HG02852 (cell line): ENCODE measurements at regions not wholly inside any gene's neighbourhood (a gene's known extent, or its start where the extent isn't known, plus 50 kb on each side); places are given as distances from the start of the nearest gene placed in this dataset.

Experiments used
- ATAC-seq: cut with Tn5 transposase; IDR thresholded peaks from one replicate; pipeline ENCODE4 v1.9.1; 2021; ENCODE audit warnings: mild to moderate bottlenecking, moderate library complexity; ENCODE audit not compliant: unreplicated experiment

GRCh38 chr20:11724097-11724496 is 193.6 kb upstream of the BTBD3 start:
- no peak for ATAC-seq

DNA sequence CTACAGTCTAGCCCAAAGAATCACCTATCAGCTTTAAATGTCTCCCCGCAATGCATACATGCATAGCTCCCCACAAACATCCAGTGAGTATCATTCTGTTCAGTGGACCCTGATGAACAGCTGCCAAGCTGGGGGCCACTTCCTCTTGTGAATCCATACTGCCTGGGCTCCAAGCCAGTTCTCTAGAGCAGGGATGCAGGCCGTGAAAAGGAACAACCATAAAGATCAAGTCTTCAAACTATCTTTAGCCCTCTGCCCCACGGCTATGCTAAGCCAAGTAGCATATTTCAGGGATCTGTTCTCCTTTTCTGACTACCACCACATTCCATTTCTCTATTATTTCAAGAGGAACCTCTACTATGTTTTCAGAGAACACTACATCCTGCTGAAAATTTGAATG is 191.7 kb upstream of the BTBD3 start:
- no peak for ATAC-seq

- no peak for ATAC-seq
These were observed 190.0 kb upstream of the BTBD3 start for GRCh38 chr20:11727708-11728107.

DNA sequence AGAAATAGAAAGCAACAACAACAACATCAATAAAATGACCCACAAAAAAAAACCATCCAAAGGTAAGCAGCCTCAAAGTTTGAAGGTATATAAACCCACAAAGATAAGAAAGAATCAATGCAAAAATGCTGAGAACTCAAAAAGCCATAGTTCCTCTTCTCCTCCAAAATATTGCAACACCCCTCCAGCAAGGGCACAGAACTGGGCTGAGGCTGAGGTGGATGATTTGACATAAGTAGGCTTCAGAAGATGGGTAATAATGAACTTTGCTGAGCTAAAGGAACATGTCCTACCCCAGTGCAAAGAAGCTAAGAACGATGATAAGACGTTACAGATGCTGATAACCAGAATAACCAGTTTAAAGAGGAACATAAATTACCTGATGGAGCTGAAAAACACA is 188.8 kb upstream of the BTBD3 start:
- no peak for ATAC-seq

- no peak for ATAC-seq
These were observed 187.9 kb upstream of the BTBD3 start for GRCh38 chr20:11729806-11730205.

DNA sequence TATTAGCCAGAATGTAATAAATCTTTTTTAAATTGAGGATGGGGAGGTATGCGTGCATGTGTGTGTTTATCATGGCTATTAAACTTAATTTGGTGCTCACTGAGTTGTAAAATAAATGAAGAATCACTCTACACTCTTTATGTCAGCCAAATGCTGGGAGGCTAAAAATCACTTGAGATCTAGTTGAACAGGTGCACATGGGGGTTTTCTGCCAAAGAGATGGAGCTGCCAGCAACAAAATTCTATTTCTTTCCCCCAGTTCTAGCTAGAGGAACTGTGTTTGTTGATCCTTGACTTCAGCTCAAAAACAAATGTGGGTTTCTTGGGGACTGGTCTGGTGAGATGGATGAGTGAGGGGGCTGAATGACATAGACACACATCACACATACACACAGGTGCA is 183.3 kb upstream of the BTBD3 start:
- ATAC-seq: no peak

- ATAC-seq: no peak
These were observed 178.8 kb upstream of the BTBD3 start for GRCh38 chr20:11738852-11739251.

GRCh38 chr20:11740975-11741374 is 176.7 kb upstream of the BTBD3 start:
- no peak for ATAC-seq

GRCh38 chr20:11745145-11745544 is 172.5 kb upstream of the BTBD3 start:
- no peak for ATAC-seq

GRCh38 chr20:11748436-11748835 is 169.3 kb upstream of the BTBD3 start:
- no peak for ATAC-seq

DNA sequence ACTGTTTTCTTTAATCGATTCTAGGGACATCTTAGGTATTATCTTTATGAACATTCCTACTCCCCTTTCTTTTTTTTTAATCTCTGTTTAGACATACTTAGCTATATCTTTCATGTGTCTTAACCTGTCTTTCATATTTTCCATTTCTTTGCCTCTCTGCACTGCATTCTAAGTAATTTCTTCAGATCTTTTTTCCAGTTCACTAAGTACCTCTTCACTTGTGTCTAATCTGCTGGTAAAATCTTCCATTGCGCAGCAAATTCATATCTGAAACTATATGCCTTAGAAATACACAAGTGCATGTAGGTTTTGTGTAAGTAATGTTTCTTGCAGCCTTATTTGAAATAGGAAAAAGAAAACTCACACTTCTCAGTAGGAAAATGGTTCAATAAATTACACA is 165.4 kb upstream of the BTBD3 start:
- no peak for ATAC-seq

DNA sequence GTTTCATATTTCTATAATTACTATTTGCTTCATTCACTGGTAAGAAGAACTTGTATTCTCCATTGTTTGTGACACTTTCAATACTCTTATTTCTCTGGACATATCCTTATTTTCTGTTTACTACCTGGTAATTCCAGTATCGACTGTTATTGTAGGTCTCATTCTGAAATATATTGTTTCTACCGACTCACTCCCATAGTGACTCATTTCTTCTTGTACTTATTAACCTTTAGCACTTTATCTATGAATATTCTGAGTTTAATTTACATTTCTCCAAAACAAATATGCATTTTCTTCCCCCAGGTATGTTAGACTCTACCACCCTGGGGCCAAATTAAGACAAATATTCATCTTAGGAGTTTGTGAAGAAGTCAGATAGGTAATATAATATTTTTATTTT is 164.5 kb upstream of the BTBD3 start:
- ATAC-seq: no peak

DNA sequence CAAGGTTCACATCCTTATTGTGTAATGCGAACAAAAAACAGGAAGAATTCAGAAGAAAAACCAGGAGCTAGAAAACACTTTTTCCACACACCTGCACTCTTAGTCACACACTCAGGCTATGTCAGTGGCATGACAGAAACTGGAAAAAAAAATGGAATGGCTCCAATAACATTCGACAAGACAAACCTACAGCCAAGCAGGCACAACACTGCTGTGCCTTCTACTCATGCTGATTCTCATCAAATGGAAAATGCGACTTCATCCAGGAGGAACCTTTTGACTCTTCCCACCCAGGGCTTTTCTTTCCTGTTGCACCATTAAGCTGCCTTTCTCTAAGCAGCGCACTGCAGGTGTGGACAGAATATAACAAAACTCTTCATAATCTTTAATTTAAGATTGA is 163.2 kb upstream of the BTBD3 start:
- no peak for ATAC-seq

GRCh38 chr20:11755071-11755841 is 162.4 kb upstream of the BTBD3 start:
- ATAC-seq: no peak

- no peak for ATAC-seq
These were observed 156.2 kb upstream of the BTBD3 start for GRCh38 chr20:11761497-11761896.

GRCh38 chr20:11766961-11767360 is 150.7 kb upstream of the BTBD3 start:
- ATAC-seq: no peak

- no peak for ATAC-seq
These were observed 147.9 kb upstream of the BTBD3 start for GRCh38 chr20:11769825-11770224.

DNA sequence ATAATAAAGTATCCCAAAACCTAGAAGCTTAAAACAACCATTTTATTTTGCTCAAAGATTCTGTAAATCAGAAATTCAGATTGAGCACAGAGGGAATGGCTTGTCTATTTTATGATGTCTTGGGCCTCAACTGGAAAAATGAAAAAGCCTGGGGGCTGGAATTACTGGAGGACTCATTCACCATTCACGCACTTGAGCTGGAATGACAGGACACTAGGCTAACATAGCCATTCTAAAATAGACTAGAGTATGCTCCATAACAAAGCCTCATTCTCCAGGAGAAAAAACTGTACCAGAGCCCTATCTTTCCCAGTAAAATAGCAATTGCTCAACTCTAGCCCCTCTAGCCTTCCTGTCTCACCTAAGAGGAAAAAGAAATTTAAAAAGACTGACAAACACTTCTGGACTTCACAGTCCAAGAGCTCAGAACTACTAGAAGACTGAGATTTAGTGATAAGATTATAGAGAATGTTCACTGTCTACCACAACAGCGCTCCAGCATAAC is 145.4 kb upstream of the BTBD3 start:
- no peak for ATAC-seq

DNA sequence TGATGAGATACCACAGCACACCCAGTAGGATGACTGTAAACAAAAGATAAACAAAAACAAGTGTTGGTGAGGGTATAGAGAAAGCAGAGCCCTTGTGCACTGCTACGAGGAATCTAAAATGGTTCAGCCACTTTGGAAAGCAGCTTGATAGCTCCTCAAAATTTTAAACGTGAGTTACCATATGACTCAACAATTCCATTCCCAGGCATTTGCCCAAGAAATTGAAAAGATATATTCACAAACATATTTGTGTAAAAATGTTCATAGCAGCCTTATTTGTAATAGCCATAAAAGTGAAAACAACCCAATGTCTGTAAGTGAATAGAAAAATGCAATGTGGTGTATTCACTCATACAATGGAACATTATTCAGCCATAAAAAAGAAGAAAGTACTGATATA is 141.0 kb upstream of the BTBD3 start:
- no peak for ATAC-seq

DNA sequence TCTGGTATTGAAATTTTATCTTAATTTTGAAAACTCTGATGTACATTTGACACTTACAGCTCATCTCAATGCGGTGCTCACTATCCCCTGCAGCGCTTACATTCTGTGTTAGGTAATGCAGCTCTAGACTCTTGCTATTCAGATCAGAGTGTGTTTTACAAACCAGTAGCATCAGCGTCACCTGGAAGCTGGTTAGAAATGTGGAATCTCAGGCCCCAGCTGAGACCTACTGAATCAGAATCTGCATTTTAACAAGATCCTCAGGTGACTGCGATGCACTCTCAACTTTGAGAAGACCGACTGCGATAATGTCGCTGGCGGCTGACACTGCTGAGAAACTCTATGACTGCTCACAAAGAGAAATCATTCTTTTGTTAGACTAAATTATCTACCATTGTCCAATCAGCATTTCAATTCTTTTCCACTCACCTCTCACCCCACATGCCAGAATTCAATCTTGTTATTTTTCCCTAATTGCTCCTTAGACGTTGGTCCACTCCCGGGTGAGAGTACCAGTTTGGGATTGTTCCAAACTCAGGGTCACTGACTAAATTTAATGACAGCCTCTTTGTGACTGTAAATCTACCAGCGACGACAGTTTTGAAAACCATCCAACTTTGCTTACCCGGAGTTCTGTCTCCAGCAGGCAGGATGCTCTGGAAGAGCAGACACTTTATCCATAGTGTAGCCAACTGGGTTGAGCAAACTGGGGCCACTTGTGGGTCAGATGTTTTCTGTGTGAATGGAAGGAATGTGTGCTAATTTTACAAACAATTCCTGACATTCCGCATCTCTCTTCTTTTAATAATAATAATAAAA is 140.1 kb upstream of the BTBD3 start:
- ATAC-seq: no peak

DNA sequence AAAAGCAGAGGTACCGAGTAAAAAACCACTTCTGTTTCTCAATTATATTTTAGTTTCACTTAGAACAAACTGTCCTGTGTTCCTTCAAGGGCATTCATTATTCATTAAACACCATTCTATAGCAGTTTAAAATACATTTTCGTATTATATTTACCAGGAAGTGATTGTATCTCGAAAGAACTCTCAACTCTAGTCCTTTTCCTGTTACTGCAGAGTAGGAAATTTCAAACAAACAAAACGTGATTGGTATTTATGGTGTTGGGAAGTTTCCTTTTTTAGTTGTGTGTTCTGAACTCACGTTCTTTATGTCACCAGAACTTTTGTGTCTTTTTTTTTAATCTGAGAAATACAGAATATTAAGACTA is 139.5 kb upstream of the BTBD3 start:
- no peak for ATAC-seq

DNA sequence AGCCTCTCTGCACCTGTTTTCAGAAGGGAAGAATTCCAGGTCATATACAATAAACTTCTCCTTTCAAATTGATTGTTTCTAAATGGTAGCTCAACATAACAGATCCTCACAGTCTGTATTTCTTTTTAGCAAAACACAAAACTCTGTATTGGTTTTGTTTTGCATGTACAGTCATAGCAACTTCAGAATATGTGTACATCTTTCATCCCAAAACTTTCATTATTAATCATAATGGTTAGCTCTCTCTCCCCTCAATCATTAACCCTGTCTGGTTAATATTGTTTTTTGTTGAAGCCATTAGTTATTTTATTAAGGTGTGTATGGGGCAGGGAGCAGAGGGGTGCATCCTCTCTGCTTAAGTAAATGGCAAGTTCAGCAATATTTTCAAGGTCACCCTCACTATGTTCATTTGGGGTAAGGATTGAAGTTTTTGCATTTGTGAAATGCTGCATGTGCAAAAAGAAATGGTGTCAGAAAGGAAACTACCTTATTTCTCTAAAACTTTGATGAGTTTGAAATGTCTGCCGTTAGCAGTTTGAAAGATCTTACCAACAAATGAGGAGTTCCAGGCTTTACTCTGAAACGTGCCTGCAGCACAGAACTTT is 136.8 kb upstream of the BTBD3 start:
- peak; percentile 45 for ATAC-seq
